Liver (tissue), 3 donors: ENCODE measurements at regions not wholly inside any gene's neighbourhood (a gene's known extent, or its start where the extent isn't known, plus 50 kb on each side); places are given as distances from the start of the nearest gene placed in this dataset.
"Not testable (repeated sequence)": the region's sequence is repeated elsewhere in the genome, so short reads cannot be mapped to it uniquely, and the experiment has no call there.

Experiments used
- ATF3 ChIP-seq: IDR thresholded peaks from 2 replicates; pipeline ENCODE4 v1.6.1; 2016; ENCODE audit warnings: antibody characterized with exemption
- CTCF ChIP-seq: fragments of 150-350 bp; IDR thresholded peaks from 2 replicates; pipeline ENCODE4 v1.5.1; 2017; ENCODE audit warnings: improper control_type of control experiment, low read depth, low read length; ENCODE audit not compliant: missing input control
- FOXA1 ChIP-seq: IDR thresholded peaks from 2 replicates; pipeline ENCODE4 v1.6.1; 2016; ENCODE audit warnings: antibody characterized with exemption
- HNF4G ChIP-seq: IDR thresholded peaks from 2 replicates; pipeline ENCODE4 v1.6.1; 2016; ENCODE audit warnings: antibody characterized with exemption
- RXRA ChIP-seq, 2 donors: IDR thresholded peaks; 2 replicates each; pipeline ENCODE4 v1.6.1; 2017 to 2018; ENCODE audit warnings: antibody characterized with exemption in 2 of 2, mild to moderate bottlenecking in 1 of 2
- donor health status: healthy.
- donor health status: healthy.

GRCh38 chr10:36000754-36001153 is 358.7 kb upstream of the FZD8 start:
- not testable (repeated sequence) for TF ChIP-seq ATF3; RXRA (IDR thresholded peaks at IDR 0.05); HNF4G; FOXA1
- peak; percentile 26 for TF ChIP-seq CTCF
